ENCODE measurements at regions not wholly inside any gene's neighbourhood (a gene's known extent, or its start where the extent isn't known, plus 50 kb on each side); places are given as distances from the start of the nearest gene placed in this dataset.

- Histone ChIP-seq H3K9me3 (ENCODE audit: control insufficient read depth, insufficient read depth, low read length) (no peaks in the 10 kb centered on the region), H3K4me2 (ENCODE audit: low read length) (no peak overlapping the region), H3F3A (ENCODE audit: control insufficient read depth, insufficient read depth) (no peaks in the 10 kb centered on the region), H4K20me1 (ENCODE audit: control insufficient read depth, insufficient read depth, low read depth, low read length) (no peaks in the 10 kb centered on the region), H3K79me2 (ENCODE audit: control insufficient read depth, low read length) (no peaks in the 10 kb centered on the region), H3K9me2 (replicated peaks; ENCODE audit: control insufficient read depth, low read length) (no peaks in the 10 kb centered on the region), H3K4me1 (ENCODE audit: control insufficient read depth, low read length) (0 out of 2 replicates have a peak, but pooled peaks cover 2% of the 10 kb centered on the region), H3K27me3 (ENCODE audit: control insufficient read depth, low read length) (no peaks in the 10 kb centered on the region), H3K27ac (ENCODE audit: low read depth, low read length) (no peak overlapping the region), H3K36me3 (ENCODE audit: control insufficient read depth, low read length) (no peaks in the 10 kb centered on the region), H3K4me3 (ENCODE audit: low read length) (no peak overlapping the region)
- no peak for TF ChIP-seq EZH2phosphoT487 (IDR thresholded peaks at IDR 0.05; ENCODE audit: borderline replicate concordance, low read length)
- TF ChIP-seq CTCF (IDR thresholded peaks at IDR 0.05; ENCODE audit: low read depth, low read length, poor library complexity, severe bottlenecking): no peak
Measured at GRCh38 chr1:193411215-193411614, 224.8 kb upstream of the B3GALT2 start.

- H3K27ac ChIP-seq (ENCODE audit: low read depth, low read length): no peak overlapping the region
- H4K20me1 ChIP-seq (ENCODE audit: control insufficient read depth, insufficient read depth, low read depth, low read length): no peaks in the 10 kb centered on the region
- H3K79me2 ChIP-seq (ENCODE audit: control insufficient read depth, low read length): no peaks in the 10 kb centered on the region
- TF ChIP-seq CTCF (IDR thresholded peaks at IDR 0.05; ENCODE audit: low read depth, low read length, poor library complexity, severe bottlenecking) (no peak), EZH2phosphoT487 (IDR thresholded peaks at IDR 0.05; ENCODE audit: borderline replicate concordance, low read length) (no peak)
- no peaks in the 10 kb centered on the region for H3K27me3 ChIP-seq (ENCODE audit: control insufficient read depth, low read length)
- H3K4me3 ChIP-seq (ENCODE audit: low read length): no peak overlapping the region
- H3F3A ChIP-seq (ENCODE audit: control insufficient read depth, insufficient read depth): no peaks in the 10 kb centered on the region
- no peak overlapping the region for H3K4me2 ChIP-seq (ENCODE audit: low read length)
- no peaks in the 10 kb centered on the region for H3K36me3 ChIP-seq (ENCODE audit: control insufficient read depth, low read length)
- no peaks in the 10 kb centered on the region for H3K9me2 ChIP-seq (replicated peaks; ENCODE audit: control insufficient read depth, low read length)
- 0 out of 2 replicates have a peak, but pooled peaks cover 2% of the 10 kb centered on the region for H3K4me1 ChIP-seq (ENCODE audit: control insufficient read depth, low read length)
- H3K9me3 ChIP-seq (ENCODE audit: control insufficient read depth, insufficient read depth, low read length): no peaks in the 10 kb centered on the region
Measured at GRCh38 chr1:193408782-193409293, 222.4 kb upstream of the B3GALT2 start.

- Histone ChIP-seq H3K36me3 (ENCODE audit: control insufficient read depth, low read length) (no peaks in the 10 kb centered on the region), H3F3A (ENCODE audit: control insufficient read depth, insufficient read depth) (no peaks in the 10 kb centered on the region), H3K9me3 (ENCODE audit: control insufficient read depth, insufficient read depth, low read length) (no peaks in the 10 kb centered on the region), H4K20me1 (ENCODE audit: control insufficient read depth, insufficient read depth, low read depth, low read length) (no peaks in the 10 kb centered on the region), H3K79me2 (ENCODE audit: control insufficient read depth, low read length) (no peaks in the 10 kb centered on the region), H3K9me2 (replicated peaks; ENCODE audit: control insufficient read depth, low read length) (no peaks in the 10 kb centered on the region), H3K27ac (ENCODE audit: low read depth, low read length) (no peak overlapping the region), H3K4me3 (ENCODE audit: low read length) (no peak overlapping the region), H3K4me1 (ENCODE audit: control insufficient read depth, low read length) (0 out of 2 replicates have a peak, but pooled peaks cover 2% of the 10 kb centered on the region), H3K4me2 (ENCODE audit: low read length) (no peak overlapping the region), H3K27me3 (ENCODE audit: control insufficient read depth, low read length) (no peaks in the 10 kb centered on the region)
- TF ChIP-seq CTCF (IDR thresholded peaks at IDR 0.05; ENCODE audit: low read depth, low read length, poor library complexity, severe bottlenecking) (peak; percentile 79), EZH2phosphoT487 (IDR thresholded peaks at IDR 0.05; ENCODE audit: borderline replicate concordance, low read length) (no peak)
Measured at GRCh38 chr1:193406901-193407300, 220.5 kb upstream of the B3GALT2 start.
